K562 (cell line): ENCODE measurements at regions not wholly inside any gene's neighbourhood (a gene's known extent, or its start where the extent isn't known, plus 50 kb on each side); places are given as distances from the start of the nearest gene placed in this dataset.
A peak's percentile ranks its signal among the peaks of the same experiment; 100 is the strongest.

ENCODE experiments used
- ATAC-seq: fragments of 200-7000 bp; cut with Tn5 transposase; 3 replicates; pipeline ENCODE4 v1.9.1; 2020; ENCODE audit warnings: moderate library complexity
- BruUV-seq: library from RNA; stranded (reverse); fragments of 400-500 nt; replicated peaks from 2 replicates; lab custom pipeline; 2021; lab: Mats Ljungman, UMichigan
- CTCF ChIA-PET: fragments of 300-600 bp; formaldehyde crosslinking; extraction: SDS; loops from one replicate; lab custom pipeline; 2021; ENCODE audit warnings: low intra/inter-chr PET ratio; lab: Yijun Ruan, JAX
- POLR2A ChIA-PET: fragments of 300-600, 350-650 bp; sonication (Branson Sonifier 250); formaldehyde crosslinking; extraction: SDS; loops from one replicate; lab custom pipeline; 2021; ENCODE audit warnings: antibody characterized with exemption, inconsistent platforms; lab: Yijun Ruan, JAX
- DNase-seq, 4 experiments: peaks; one replicate each; pipeline versions ENCODE4 v3.0.0 to v3.0.0-alpha.2; 2011 to 2018; ENCODE audit warnings: low spot score in 3 of 4, mixed read lengths in 3 of 4; ENCODE audit errors: extremely low read depth in 1 of 4
- FAIRE-seq: peaks from 2 replicates; lab custom pipeline; 2011; peaks lifted over from hg19 to GRCh38; lab: Jason Lieb, UNC
- H2AFZ ChIP-seq: 2 replicates; pipeline ENCODE4 v1.6.0; 2011; ENCODE audit warnings: low read depth, low read length, control low read depth, inconsistent platforms
- H3K27ac ChIP-seq: fragments of 200-600 bp; 3 replicates; pipeline ENCODE4 v1.8.0; 2011; ENCODE audit warnings: low read depth, mild to moderate bottlenecking, control low read depth, inconsistent platforms, low read length, moderate library complexity, mixed read lengths; ENCODE audit errors: extremely low read depth
- H3K27me3 ChIP-seq, 2 experiments: fragments of 300-600 bp in 1 of 2; 2 replicates in 1 of 2; 3 replicates in 1 of 2; pipeline versions ENCODE4 v1.6.0 to v1.8.0; 2011; ENCODE audit warnings: inconsistent platforms in 2 of 2, low read length in 2 of 2, mild to moderate bottlenecking in 1 of 2, mixed read lengths in 1 of 2, moderate library complexity in 1 of 2; ENCODE audit not compliant: control insufficient read depth in 2 of 2, insufficient read depth in 2 of 2
- H3K36me3 ChIP-seq: fragments of 300-600 bp; 3 replicates; pipeline ENCODE4 v1.8.0; 2011; ENCODE audit warnings: mild to moderate bottlenecking, low read length, inconsistent platforms; ENCODE audit not compliant: control insufficient read depth, insufficient read depth
- H3K4me1 ChIP-seq, 2 experiments: fragments of 200-600 bp in 1 of 2; replicated peaks in 1 of 2; 2 replicates in 1 of 2; 3 replicates in 1 of 2; pipeline versions ENCODE4 v1.5.1 to v1.8.0; 2011; ENCODE audit warnings: inconsistent platforms in 2 of 2, low read length in 2 of 2, mild to moderate bottlenecking in 1 of 2, mixed read lengths in 1 of 2, moderate library complexity in 1 of 2; ENCODE audit not compliant: control insufficient read depth in 2 of 2, insufficient read depth in 2 of 2
- H3K4me2 ChIP-seq: 2 replicates; pipeline ENCODE4 v1.6.1; 2011; ENCODE audit warnings: low read length, control low read depth, inconsistent platforms, mixed read lengths; ENCODE audit not compliant: insufficient read depth
- H3K4me3 ChIP-seq: fragments of 200-600 bp; sonication (generic), shearing (Covaris generic); 2 replicates; pipeline ENCODE4 v1.5.1; 2016; ENCODE audit warnings: control low read depth, inconsistent platforms
- H3K79me2 ChIP-seq: fragments of 200-600 bp; 3 replicates; pipeline ENCODE4 v1.8.0; 2011; ENCODE audit warnings: low read length, inconsistent platforms; ENCODE audit not compliant: control insufficient read depth, insufficient read depth
- H3K9ac ChIP-seq, 2 experiments: 2 replicates each; pipeline versions ENCODE4 v1.6.0 to v1.6.1; 2011; ENCODE audit warnings: low read depth in 2 of 2, low read length in 2 of 2, control low read depth in 1 of 2, inconsistent platforms in 1 of 2, mild to moderate bottlenecking in 1 of 2, mixed read lengths in 1 of 2; ENCODE audit not compliant: insufficient read depth in 1 of 2
- H3K9me1 ChIP-seq: one replicate; pipeline ENCODE4 v1.6.0; 2011; ENCODE audit warnings: inconsistent platforms, mild to moderate bottlenecking, low read length, moderate library complexity; ENCODE audit not compliant: control insufficient read depth, insufficient read depth
- H3K9me3 ChIP-seq: replicated peaks from 2 replicates; pipeline ENCODE4 v1.5.1; 2011; ENCODE audit warnings: low read depth, low read length, inconsistent platforms; ENCODE audit not compliant: control insufficient read depth, insufficient read depth
- H4K20me1 ChIP-seq: replicated peaks from 2 replicates; pipeline ENCODE4 v1.6.1; 2011; ENCODE audit warnings: low read length, inconsistent platforms, mixed read lengths; ENCODE audit not compliant: control insufficient read depth, insufficient read depth
- ASH1L ChIP-seq: fragments of 450-650 bp; IDR thresholded peaks from 2 replicates; pipeline ENCODE4 v1.6.1; 2018; ENCODE audit warnings: borderline replicate concordance, mild to moderate bottlenecking, low read depth; ENCODE audit not compliant: partially characterized antibody
- BACH1 ChIP-seq: fragments of 200-800 bp; sonication (Bioruptor generic); IDR thresholded peaks from 2 replicates; pipeline ENCODE4 v1.6.1; 2016; ENCODE audit warnings: missing genetic modification characterization, missing compliant biosample characterization
- CHD2 ChIP-seq: IDR thresholded peaks from 2 replicates; pipeline ENCODE4 v1.6.1; 2011; ENCODE audit warnings: low read depth, low read length
- GATAD2A ChIP-seq: fragments of 450-650 bp; IDR thresholded peaks from 2 replicates; pipeline ENCODE4 v1.6.1; 2017
- MED1 ChIP-seq: sonication (generic); formaldehyde crosslinking; IDR thresholded peaks from 2 replicates; pipeline ENCODE4 v1.8.1; 2023; ENCODE audit warnings: missing genetic modification reagents, borderline replicate concordance
- PKNOX1 ChIP-seq: fragments of 450-650 bp; IDR thresholded peaks from 2 replicates; pipeline ENCODE4 v1.6.1; 2016
- SNIP1 ChIP-seq: fragments of 450-650 bp; IDR thresholded peaks from 2 replicates; pipeline ENCODE4 v1.7.1; 2017; ENCODE audit warnings: low read depth, mild to moderate bottlenecking
- TCF7L2 ChIP-seq: fragments of 150-350 bp; IDR thresholded peaks from 2 replicates; pipeline ENCODE4 v1.6.1; 2016; ENCODE audit warnings: low read depth, mild to moderate bottlenecking, low read length, moderate library complexity
- WGBS: fragments of 100-300 bp; shearing (Covaris generic); methylation state at CpG from one replicate; pipeline ENCODE4 v1.1.6; 2016; ENCODE audit warnings: low coverage, mixed read lengths; ENCODE audit not compliant: insufficient coverage; ENCODE audit errors: missing lambda C conversion rate; 5-methylcytosine and 5-hydroxymethylcytosine counted together
- in situ Hi-C: fragments of 300-500 bp; cut with MboI; formaldehyde crosslinking; loops from 4 replicates; pipeline ENCODE4 v1.15.0; 2018; ENCODE audit warnings: inconsistent platforms, mixed read lengths
- intact Hi-C: fragments of 100-400 bp; cut with micrococcal nuclease; formaldehyde crosslinking; loops from 2 replicates; pipeline ENCODE4 v1.14.2; 2022

DNA sequence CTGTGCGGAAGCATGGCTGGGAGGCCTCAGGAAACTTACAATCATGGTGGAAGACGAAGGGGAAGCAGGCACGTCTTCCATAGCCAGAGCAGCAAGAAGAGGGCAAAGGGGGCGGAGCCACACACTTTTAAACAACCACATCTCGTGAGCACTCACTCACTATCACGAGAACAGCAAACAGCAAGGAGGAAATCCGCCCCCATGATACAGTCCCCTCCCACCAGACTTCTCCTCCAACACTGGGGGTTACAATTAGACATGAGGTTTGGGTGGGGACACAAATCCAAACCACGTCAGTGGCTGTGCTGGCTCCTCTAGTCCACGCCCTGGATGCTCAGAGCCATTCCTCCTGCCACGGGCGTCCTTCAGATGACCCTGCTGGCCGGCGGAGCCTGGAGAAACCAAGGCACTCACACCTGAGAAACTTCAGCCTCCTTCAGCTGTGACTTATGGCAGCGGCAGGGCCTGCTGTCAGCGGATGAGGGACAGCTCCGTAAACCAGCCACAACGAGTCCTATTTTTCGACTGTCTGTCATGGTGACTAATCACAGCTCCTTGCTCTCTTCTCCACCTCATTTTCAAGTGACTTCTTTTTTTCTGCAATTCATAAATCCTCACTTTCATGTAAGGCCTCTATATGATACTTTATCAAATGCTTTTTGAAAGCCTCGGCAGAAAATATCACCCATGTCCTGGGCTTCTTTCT lies 167.9 kb upstream of the PFKP start:
- no peak overlapping the region for H3K4me3 ChIP-seq
- TF ChIP-seq ASH1L: no peak
- no peak for TF ChIP-seq TCF7L2
- peak; percentile 65; the same call in 1 of the 2 replicates for TF ChIP-seq CHD2
- no peak for TF ChIP-seq MED1
- TF ChIP-seq PKNOX1: peak; percentile 63; the same call in 1 of the 2 replicates
- TF ChIP-seq GATAD2A: no peak
- TF ChIP-seq BACH1 (tag): no peak
- TF ChIP-seq SNIP1: no peak

More for the DNA sequence above, 167.9 kb upstream of the PFKP start:
- Histone ChIP-seq H3K4me1 (no peaks in the 10 kb centered on the region; a peak in 1 of 5 replicates), H3K36me3 (no peaks in the 10 kb centered on the region), H2AFZ (no peak overlapping the region), H3K27ac (no peak overlapping the region), H3K9ac (no peak overlapping the region), H3K9me1 (no peaks in the 10 kb centered on the region), H3K4me2 (no peak overlapping the region), H3K9me3 (no peaks in the 10 kb centered on the region), H3K27me3 (peaks cover 11 to 53% of the 10 kb centered on the region in 2 experiments; a peak in 3 of 5 replicates), H4K20me1 (no peaks in the 10 kb centered on the region), H3K79me2 (no peaks in the 10 kb centered on the region)
- DNase-seq (no peak), ATAC-seq (peak; percentile 69), FAIRE-seq (no peak)
- BruUV-seq: no TSS peak
- POLR2A ChIA-PET: interaction anchor here (0.7 to 1.0 kb wide), 3 partner anchors 9 to 189 kb away, joined by 3 read pairs; no protein-coding TSS in a partner anchor
- in situ Hi-C loops: no loop called here
- CTCF ChIA-PET: no interaction called here
- intact Hi-C loops: no loop called here
- WGBS: under 1% methylated on average over 19 of the region's 19 CpGs
